Mesendoderm (in vitro differentiated cells): ENCODE measurements at regions not wholly inside any gene's neighbourhood (a gene's known extent, or its start where the extent isn't known, plus 50 kb on each side); places are given as distances from the start of the nearest gene placed in this dataset.

Source experiments
- DNase-seq: peaks from one replicate; pipeline ENCODE4 v3.0.0; 2013
- H2AK5ac ChIP-seq: 2 replicates; pipeline ENCODE4 v1.6.1; 2013; ENCODE audit warnings: low read length, inconsistent platforms
- H2BK120ac ChIP-seq: 2 replicates; pipeline ENCODE4 v1.6.1; 2013; ENCODE audit warnings: low read depth, mild to moderate bottlenecking, low read length, moderate library complexity, mixed read lengths
- H2BK15ac ChIP-seq: replicated peaks from 2 replicates; pipeline ENCODE4 v1.6.1; 2013; ENCODE audit warnings: low read depth, mild to moderate bottlenecking, moderate library complexity
- H2BK5ac ChIP-seq: 2 replicates; pipeline ENCODE4 v1.6.1; 2013; ENCODE audit warnings: low read length, inconsistent platforms
- H3K18ac ChIP-seq: 2 replicates; pipeline ENCODE4 v1.6.1; 2013; ENCODE audit warnings: mild to moderate bottlenecking, low read length, mixed read lengths
- H3K23ac ChIP-seq: one replicate; pipeline ENCODE4 v1.6.1; 2013; ENCODE audit warnings: low read length
- H3K27ac ChIP-seq: 2 replicates; pipeline ENCODE4 v1.5.1; 2013; ENCODE audit warnings: low read depth, mild to moderate bottlenecking, inconsistent platforms, low read length, moderate library complexity
- H3K27me3 ChIP-seq: 2 replicates; pipeline ENCODE4 v1.6.1; 2013; ENCODE audit warnings: low read length, control low read depth, mild to moderate bottlenecking, inconsistent platforms; ENCODE audit not compliant: insufficient read depth, poor library complexity
- H3K36me3 ChIP-seq: 2 replicates; pipeline ENCODE4 v1.6.1; 2013; ENCODE audit warnings: low read length, inconsistent platforms; ENCODE audit not compliant: control insufficient read depth, insufficient read depth
- H3K4ac ChIP-seq: one replicate; pipeline ENCODE4 v1.6.1; 2013; ENCODE audit warnings: low read depth, mild to moderate bottlenecking, low read length, moderate library complexity
- H3K4me1 ChIP-seq: 2 replicates; pipeline ENCODE4 v1.6.1; 2013; ENCODE audit warnings: low read depth, low read length, inconsistent platforms; ENCODE audit not compliant: control insufficient read depth
- H3K4me2 ChIP-seq: 2 replicates; pipeline ENCODE4 v1.6.1; 2013; ENCODE audit warnings: low read length
- H3K4me3 ChIP-seq: 2 replicates; pipeline ENCODE4 v1.5.1; 2013; ENCODE audit warnings: mild to moderate bottlenecking, low read length
- H3K56ac ChIP-seq: one replicate; pipeline ENCODE4 v1.6.1; 2013; ENCODE audit warnings: low read length
- H3K79me1 ChIP-seq: 2 replicates; pipeline ENCODE4 v1.6.1; 2013; ENCODE audit warnings: low read length, inconsistent platforms
- H3K79me2 ChIP-seq: 2 replicates; pipeline ENCODE4 v1.6.1; 2013; ENCODE audit warnings: mild to moderate bottlenecking, low read length; ENCODE audit not compliant: control insufficient read depth, insufficient read depth
- H3K9ac ChIP-seq: 2 replicates; pipeline ENCODE4 v1.6.1; 2013; ENCODE audit warnings: low read length, inconsistent platforms
- H4K5ac ChIP-seq: one replicate; pipeline ENCODE4 v1.6.1; 2013; ENCODE audit warnings: low read length
- H4K8ac ChIP-seq: one replicate; pipeline ENCODE4 v1.6.1; 2013; ENCODE audit warnings: low read depth, mild to moderate bottlenecking, control low read depth, low read length, moderate library complexity
- WGBS: extraction: QIAGEN DNeasy Blood & Tissue Kit; methylation state at CpG from one replicate; pipeline ENCODE4 v1.1.7; 2013; ENCODE audit warnings: low lambda C conversion rate, missing lambda C conversion rate; ENCODE audit not compliant: insufficient coverage; ENCODE audit errors: extremely low coverage; 5-methylcytosine and 5-hydroxymethylcytosine counted together

DNA sequence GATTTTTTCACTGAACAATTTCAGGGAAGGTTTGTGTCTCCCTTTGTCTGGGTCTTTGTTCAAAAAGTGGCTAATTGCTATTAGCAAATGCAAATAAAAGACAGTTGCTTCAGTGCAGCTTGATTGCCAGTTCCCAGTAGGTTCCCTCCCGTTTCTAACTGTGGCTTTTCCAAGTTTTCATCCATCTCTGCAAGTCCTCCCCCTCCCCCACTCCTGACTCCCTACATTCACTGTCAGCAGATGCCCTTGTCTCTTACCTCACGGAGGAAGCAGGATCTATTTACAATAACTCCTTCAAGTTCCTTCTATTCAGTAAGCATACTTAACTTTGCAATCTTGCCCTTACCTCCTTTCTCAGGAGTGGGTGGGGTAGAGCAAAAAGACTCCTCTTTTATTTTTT lies 55.4 kb upstream of the SCEL start:
- Histone ChIP-seq H3K79me1 (no peaks in the 10 kb centered on the region), H3K4me1 (peaks cover 3% of the 10 kb centered on the region), H3K4me2 (no peak overlapping the region), H3K4ac (no peak overlapping the region), H2BK120ac (no peak overlapping the region), H3K23ac (no peak overlapping the region), H3K79me2 (no peaks in the 10 kb centered on the region), H3K18ac (no peak overlapping the region), H3K27ac (no peak overlapping the region), H3K36me3 (no peaks in the 10 kb centered on the region), H3K27me3 (no peaks in the 10 kb centered on the region), H4K5ac (no peak overlapping the region), H2AK5ac (no peak overlapping the region), H3K56ac (peak overlapping the region; percentile 28), H2BK15ac (peak overlapping the region; percentile 36), H3K4me3 (no peak overlapping the region), H2BK5ac (no peak overlapping the region), H3K9ac (no peak overlapping the region), H4K8ac (no peak overlapping the region)
- peak; percentile 53 for DNase-seq
- WGBS, result no CpG with 5 or more reads among the region's 2 CpGs

DNA sequence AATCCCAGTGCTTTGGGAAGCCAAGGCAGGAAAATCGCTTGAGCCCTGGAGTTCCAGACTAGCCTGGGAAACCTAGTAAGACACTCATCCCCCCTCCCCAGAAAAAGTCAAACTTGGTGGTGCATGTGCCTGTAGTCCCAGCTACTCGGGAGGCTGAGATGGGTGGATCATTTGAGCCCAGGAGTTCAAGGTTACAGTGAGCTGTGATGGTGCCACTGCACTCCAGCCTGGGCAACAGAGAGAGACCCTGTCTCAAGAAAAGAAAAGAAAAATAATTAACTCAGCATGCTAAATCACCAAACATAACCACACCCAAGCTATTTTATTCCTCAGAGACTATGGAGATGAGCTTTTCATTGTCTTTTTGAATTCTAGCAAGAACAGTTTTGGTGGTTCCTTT lies 56.2 kb upstream of the SCEL start:
- Histone ChIP-seq H3K4me3 (no peak overlapping the region), H3K27ac (no peak overlapping the region), H3K4ac (no peak overlapping the region), H3K79me1 (no peaks in the 10 kb centered on the region), H3K4me2 (no peak overlapping the region), H3K9ac (no peak overlapping the region), H3K18ac (no peak overlapping the region), H3K23ac (no peak overlapping the region), H4K8ac (no peak overlapping the region), H3K4me1 (peaks cover 3% of the 10 kb centered on the region), H2BK5ac (no peak overlapping the region), H3K27me3 (no peaks in the 10 kb centered on the region), H2AK5ac (no peak overlapping the region), H3K79me2 (no peaks in the 10 kb centered on the region), H3K36me3 (no peaks in the 10 kb centered on the region), H2BK120ac (no peak overlapping the region), H2BK15ac (no peak overlapping the region), H4K5ac (no peak overlapping the region), H3K56ac (no peak overlapping the region)
- no CpG with 5 or more reads among the region's 2 CpGs for WGBS
- DNase-seq, result peak; percentile 18

DNA sequence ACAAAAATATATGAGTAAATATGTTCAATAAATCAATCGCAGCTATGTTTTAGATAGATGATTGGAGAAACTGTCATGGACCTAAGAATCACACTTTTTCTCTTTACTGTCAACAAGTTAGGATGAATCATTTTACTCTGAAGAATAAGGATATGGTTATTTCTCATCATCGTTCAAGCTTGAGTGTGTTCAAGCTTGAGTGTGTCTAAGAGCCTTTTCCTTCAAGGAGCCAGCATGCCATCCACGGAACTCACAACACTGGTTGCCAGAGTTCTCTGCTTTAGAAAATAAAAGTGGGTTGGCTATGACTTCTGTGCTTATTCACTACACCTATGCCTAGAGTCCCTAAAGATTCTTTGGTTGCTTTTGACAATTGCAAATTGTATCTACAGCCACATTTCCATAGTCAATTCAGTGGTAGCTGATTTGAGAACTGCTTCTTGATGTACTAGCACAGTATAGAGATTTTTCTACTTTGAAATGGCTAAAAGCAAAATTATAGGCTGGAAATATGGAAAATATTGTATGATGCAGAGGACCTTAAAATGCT lies 58.1 kb upstream of the SCEL start:
- H3K23ac ChIP-seq, result no peak overlapping the region
- WGBS, result no CpG with 5 or more reads among the region's 3 CpGs
- H3K27ac ChIP-seq, result no peak overlapping the region
- H3K36me3 ChIP-seq, result no peaks in the 10 kb centered on the region
- H4K5ac ChIP-seq, result no peak overlapping the region
- H2BK120ac ChIP-seq, result no peak overlapping the region
- no peak overlapping the region for H3K18ac ChIP-seq
- H3K4me3 ChIP-seq, result no peak overlapping the region
- no peak overlapping the region for H3K4ac ChIP-seq
- no peak overlapping the region for H4K8ac ChIP-seq
- H3K9ac ChIP-seq, result no peak overlapping the region
- H3K4me1 ChIP-seq, result peaks cover 3% of the 10 kb centered on the region
- H3K4me2 ChIP-seq, result no peak overlapping the region
- no peak for DNase-seq
- H2BK15ac ChIP-seq, result peak overlapping the region; percentile 20
- no peaks in the 10 kb centered on the region for H3K79me1 ChIP-seq
- no peak overlapping the region for H2BK5ac ChIP-seq
- no peak overlapping the region for H3K56ac ChIP-seq
- H2AK5ac ChIP-seq, result no peak overlapping the region
- no peaks in the 10 kb centered on the region for H3K79me2 ChIP-seq
- no peaks in the 10 kb centered on the region for H3K27me3 ChIP-seq

DNA sequence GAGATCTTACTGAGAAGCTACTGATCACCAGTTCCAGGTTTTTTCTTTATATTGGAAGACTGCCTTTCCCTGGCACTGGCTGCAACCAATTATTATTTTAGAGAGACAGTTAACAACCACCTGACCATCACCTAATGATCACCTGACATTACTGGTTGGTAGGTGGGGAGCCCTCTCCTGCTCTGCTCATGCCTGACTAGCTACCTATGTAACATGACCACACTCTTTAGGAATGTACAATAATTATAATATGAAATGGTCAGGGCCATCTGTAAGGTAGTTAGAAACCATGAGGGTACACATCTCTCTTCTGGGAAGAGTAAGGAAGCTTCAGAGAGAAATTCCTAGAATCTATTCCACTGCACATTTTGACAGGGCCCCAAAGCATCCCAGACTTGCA lies 59.0 kb upstream of the SCEL start:
- H3K4me1 ChIP-seq, result peaks cover 3% of the 10 kb centered on the region
- H3K9ac ChIP-seq, result no peak overlapping the region
- no peaks in the 10 kb centered on the region for H3K79me2 ChIP-seq
- no peak overlapping the region for H4K8ac ChIP-seq
- no peak overlapping the region for H3K27ac ChIP-seq
- H2BK15ac ChIP-seq, result no peak overlapping the region
- DNase-seq, result no peak
- H2BK120ac ChIP-seq, result no peak overlapping the region
- H3K79me1 ChIP-seq, result no peaks in the 10 kb centered on the region
- no peak overlapping the region for H3K4me3 ChIP-seq
- H2BK5ac ChIP-seq, result no peak overlapping the region
- H3K18ac ChIP-seq, result no peak overlapping the region
- H4K5ac ChIP-seq, result no peak overlapping the region
- no peak overlapping the region for H3K4ac ChIP-seq
- no peaks in the 10 kb centered on the region for H3K27me3 ChIP-seq
- H3K56ac ChIP-seq, result no peak overlapping the region
- no peak overlapping the region for H3K23ac ChIP-seq
- no peak overlapping the region for H2AK5ac ChIP-seq
- no peak overlapping the region for H3K4me2 ChIP-seq
- H3K36me3 ChIP-seq, result no peaks in the 10 kb centered on the region

DNA sequence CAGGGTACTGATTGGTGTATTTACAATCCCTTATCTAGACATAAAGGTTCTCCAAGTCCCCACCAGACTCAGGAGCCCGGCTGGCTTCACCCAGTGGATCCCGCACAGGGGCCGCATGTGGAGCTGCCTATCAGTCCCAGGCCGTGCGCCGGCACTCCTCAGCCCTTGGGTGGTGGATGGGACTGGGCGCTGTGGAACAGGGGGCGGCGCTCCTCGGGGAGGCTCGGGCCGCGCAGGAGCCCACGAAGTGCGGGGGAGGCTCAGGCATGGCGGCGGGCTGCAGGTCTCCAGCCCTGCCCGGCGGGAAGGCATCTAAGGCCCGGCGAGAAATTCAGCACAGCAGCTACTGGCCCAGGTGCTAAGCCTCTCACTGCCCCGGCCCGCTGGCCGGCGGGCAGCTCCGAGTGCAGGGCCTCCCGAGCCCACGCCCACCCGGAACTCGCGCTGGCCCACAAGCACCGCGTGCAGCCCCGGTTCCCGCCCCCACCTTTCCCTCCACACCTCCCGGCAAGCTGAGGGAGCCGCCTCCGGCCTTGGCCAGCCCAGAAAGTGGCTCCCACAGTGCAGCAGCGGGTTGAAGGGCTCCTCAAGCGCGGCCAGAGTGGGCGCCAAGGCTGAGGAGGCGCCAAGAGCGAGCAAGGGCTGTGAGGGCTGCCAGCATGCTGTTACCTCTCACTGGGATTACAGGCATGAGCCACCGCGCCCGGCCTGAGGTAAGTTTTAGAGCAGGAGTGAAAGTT lies 60.0 kb upstream of the SCEL start:
- Histone ChIP-seq H2AK5ac (no peak overlapping the region), H3K27ac (no peak overlapping the region), H3K56ac (no peak overlapping the region), H2BK5ac (no peak overlapping the region), H3K9ac (no peak overlapping the region), H3K23ac (no peak overlapping the region), H4K8ac (no peak overlapping the region), H3K4me1 (peaks cover 3% of the 10 kb centered on the region), H3K27me3 (no peaks in the 10 kb centered on the region), H3K18ac (no peak overlapping the region), H4K5ac (no peak overlapping the region), H3K79me1 (no peaks in the 10 kb centered on the region), H3K4ac (no peak overlapping the region), H3K36me3 (no peaks in the 10 kb centered on the region), H2BK120ac (no peak overlapping the region), H3K4me2 (no peak overlapping the region), H3K4me3 (no peak overlapping the region), H2BK15ac (no peak overlapping the region), H3K79me2 (no peaks in the 10 kb centered on the region)
- no peak for DNase-seq
- no CpG with 5 or more reads among the region's 47 CpGs for WGBS

DNA sequence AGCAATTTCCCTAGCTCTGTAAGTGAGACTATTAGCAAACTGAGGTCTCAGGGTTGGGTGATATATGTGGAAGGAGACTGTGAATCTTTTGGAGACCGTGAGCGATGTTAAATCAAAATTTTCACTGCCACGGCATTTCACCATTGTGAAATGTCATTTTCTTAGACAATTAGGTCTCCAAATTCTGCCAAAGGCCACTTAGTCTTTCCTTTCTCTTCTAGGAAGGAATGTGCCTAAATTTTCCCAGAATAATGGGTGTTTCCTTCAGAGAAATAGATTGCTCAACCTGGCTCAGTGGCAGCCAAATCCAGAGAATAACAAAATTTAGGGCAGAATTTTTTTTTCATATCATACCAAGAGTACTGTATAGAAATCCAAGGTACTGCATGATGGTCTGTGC lies 64.5 kb upstream of the SCEL start:
- Histone ChIP-seq H2BK15ac (no peak overlapping the region), H3K79me2 (no peaks in the 10 kb centered on the region), H2AK5ac (no peak overlapping the region), H3K36me3 (no peaks in the 10 kb centered on the region), H3K4me3 (no peak overlapping the region), H3K9ac (no peak overlapping the region), H3K23ac (no peak overlapping the region), H4K8ac (no peak overlapping the region), H3K18ac (no peak overlapping the region), H3K56ac (no peak overlapping the region), H3K79me1 (no peaks in the 10 kb centered on the region), H2BK5ac (no peak overlapping the region), H4K5ac (no peak overlapping the region), H2BK120ac (no peak overlapping the region), H3K4ac (no peak overlapping the region), H3K4me2 (no peak overlapping the region), H3K27ac (no peak overlapping the region), H3K4me1 (no peaks in the 10 kb centered on the region), H3K27me3 (no peaks in the 10 kb centered on the region)
- WGBS, result no CpG with 5 or more reads among the region's 3 CpGs
- no peak for DNase-seq
